ENCODE measurements at regions not wholly inside any gene's neighbourhood (a gene's known extent, or its start where the extent isn't known, plus 50 kb on each side); places are given as distances from the start of the nearest gene placed in this dataset.

DNA sequence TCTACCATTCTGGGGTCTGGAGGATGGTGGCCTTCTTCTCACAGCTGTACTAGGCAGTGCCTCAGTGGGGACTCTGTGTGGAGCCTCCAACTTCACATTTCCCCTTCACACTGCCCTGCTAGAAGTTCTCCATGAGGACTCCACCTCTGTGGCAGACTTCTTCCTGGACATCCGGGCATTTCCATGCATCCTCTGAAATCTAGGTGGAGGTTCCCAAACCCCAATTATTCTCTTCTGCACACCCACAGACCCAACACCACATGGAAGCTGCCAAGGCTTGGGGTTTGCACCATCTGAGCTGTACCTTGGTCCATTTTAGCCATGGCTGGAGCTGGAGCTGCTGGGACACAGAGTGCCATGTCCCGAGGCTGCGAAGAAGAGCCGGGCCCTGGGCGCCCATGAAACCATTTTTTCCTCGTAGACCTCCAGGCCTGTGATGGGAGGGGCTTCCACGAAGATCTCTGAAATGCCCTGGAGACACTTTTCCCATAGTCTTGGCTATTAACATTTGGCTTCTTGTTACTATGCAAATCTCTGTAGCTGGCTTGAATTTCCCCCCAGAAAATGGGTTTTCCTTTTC lies 170.5 kb downstream of the FOXD2 start:
- H3K9me3 ChIP-seq = peaks cover 0 to 38% (median 24%) of the 10 kb centered on the region in 8 donors
- H3K27me3 ChIP-seq (replicated peaks in 1 of 7) = no peaks in the 10 kb centered on the region
- TF ChIP-seq, protein P1, sequence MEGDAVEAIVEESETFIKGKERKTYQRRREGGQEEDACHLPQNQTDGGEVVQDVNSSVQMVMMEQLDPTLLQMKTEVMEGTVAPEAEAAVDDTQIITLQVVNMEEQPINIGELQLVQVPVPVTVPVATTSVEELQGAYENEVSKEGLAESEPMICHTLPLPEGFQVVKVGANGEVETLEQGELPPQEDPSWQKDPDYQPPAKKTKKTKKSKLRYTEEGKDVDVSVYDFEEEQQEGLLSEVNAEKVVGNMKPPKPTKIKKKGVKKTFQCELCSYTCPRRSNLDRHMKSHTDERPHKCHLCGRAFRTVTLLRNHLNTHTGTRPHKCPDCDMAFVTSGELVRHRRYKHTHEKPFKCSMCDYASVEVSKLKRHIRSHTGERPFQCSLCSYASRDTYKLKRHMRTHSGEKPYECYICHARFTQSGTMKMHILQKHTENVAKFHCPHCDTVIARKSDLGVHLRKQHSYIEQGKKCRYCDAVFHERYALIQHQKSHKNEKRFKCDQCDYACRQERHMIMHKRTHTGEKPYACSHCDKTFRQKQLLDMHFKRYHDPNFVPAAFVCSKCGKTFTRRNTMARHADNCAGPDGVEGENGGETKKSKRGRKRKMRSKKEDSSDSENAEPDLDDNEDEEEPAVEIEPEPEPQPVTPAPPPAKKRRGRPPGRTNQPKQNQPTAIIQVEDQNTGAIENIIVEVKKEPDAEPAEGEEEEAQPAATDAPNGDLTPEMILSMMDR (IDR thresholded peaks at IDR 0.05 in 8 of 11, conservative IDR thresholded peaks at IDR 0.05 in 3 of 11) = no peak
- TF ChIP-seq POLR2A (IDR thresholded peaks at IDR 0.05) (no peak), POLR2AphosphoS5 (IDR thresholded peaks at IDR 0.05) (no peak)
- no peak overlapping the region for H3K4me3 ChIP-seq
- no peaks in the 10 kb centered on the region for H3K4me1 ChIP-seq
- no peaks in the 10 kb centered on the region for H3K36me3 ChIP-seq
- no peak overlapping the region for H3K27ac ChIP-seq
- intact Hi-C loops (cut with DNase I; ENCODE audit: low total_unique reads) = no loop called here
- no peak for DNase-seq
- 87 to 94% (median 91%) methylated on average over 7 of the region's 7 CpGs for WGBS, 5 donors

DNA sequence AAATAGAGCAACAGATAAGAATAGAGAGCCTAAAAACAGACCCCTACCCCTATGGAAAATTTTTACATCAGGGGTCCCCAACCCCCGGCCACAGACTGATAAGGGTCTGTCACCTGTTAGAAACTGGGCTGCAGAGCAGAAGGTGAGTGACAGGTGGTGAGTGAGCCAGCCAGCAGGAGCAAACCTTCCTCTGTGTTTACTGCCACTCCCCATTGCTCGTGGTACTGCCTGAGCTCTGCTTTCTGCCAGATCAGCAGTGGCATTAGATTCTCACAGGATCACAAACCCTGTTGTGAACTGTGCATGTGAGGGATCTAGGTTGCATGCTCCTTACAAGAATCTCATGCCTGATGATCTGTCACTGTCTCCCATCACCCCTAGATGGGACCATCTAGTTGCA lies 174.1 kb downstream of the FOXD2 start:
- intact Hi-C loops (cut with DNase I; ENCODE audit: low total_unique reads) = no loop called here
- no peaks in the 10 kb centered on the region for H3K27me3 ChIP-seq (replicated peaks in 1 of 7)
- WGBS, 5 donors = 65 to 70% (median 67%) methylated on average over 2 of the region's 2 CpGs
- peaks cover 0 to 17% (median 11%) of the 10 kb centered on the region in 8 donors for H3K9me3 ChIP-seq
- no peak for TF ChIP-seq POLR2AphosphoS5 (IDR thresholded peaks at IDR 0.05)
- TF ChIP-seq POLR2A (IDR thresholded peaks at IDR 0.05) = no peak
- TF ChIP-seq, protein P1 (IDR thresholded peaks at IDR 0.05 in 8 of 11, conservative IDR thresholded peaks at IDR 0.05 in 3 of 11) = no peak
- no peaks in the 10 kb centered on the region for H3K4me1 ChIP-seq
- H3K36me3 ChIP-seq = no peaks in the 10 kb centered on the region
- no peak overlapping the region for H3K27ac ChIP-seq
- DNase-seq = no peak
- no peak overlapping the region for H3K4me3 ChIP-seq

GRCh38 chr1:47612819-47613218 lies 175.0 kb downstream of the FOXD2 start:
- H3K4me1 ChIP-seq = no peaks in the 10 kb centered on the region
- TF ChIP-seq, protein P1 (IDR thresholded peaks at IDR 0.05 in 8 of 11, conservative IDR thresholded peaks at IDR 0.05 in 3 of 11) = no peak
- no peak for TF ChIP-seq POLR2AphosphoS5 (IDR thresholded peaks at IDR 0.05)
- no peak for TF ChIP-seq POLR2A (IDR thresholded peaks at IDR 0.05)
- peaks cover 0 to 11% (median 9%) of the 10 kb centered on the region in 8 donors for H3K9me3 ChIP-seq
- intact Hi-C loops (cut with DNase I; ENCODE audit: low total_unique reads) = no loop called here
- H3K27me3 ChIP-seq (replicated peaks in 1 of 7) = no peaks in the 10 kb centered on the region
- H3K4me3 ChIP-seq = no peak overlapping the region
- no peak for DNase-seq
- H3K27ac ChIP-seq = no peak overlapping the region
- no peaks in the 10 kb centered on the region for H3K36me3 ChIP-seq
- 86 to 98% (median 96%) methylated on average over 1 of the region's 1 CpG for WGBS, 5 donors

GRCh38 chr1:47616036-47616435 lies 178.2 kb downstream of the FOXD2 start:
- Histone ChIP-seq H3K36me3 (no peaks in the 10 kb centered on the region), H3K9me3 (no peaks in the 10 kb centered on the region), H3K27me3 (replicated peaks in 1 of 7) (no peaks in the 10 kb centered on the region), H3K27ac (no peak overlapping the region), H3K4me1 (no peaks in the 10 kb centered on the region), H3K4me3 (no peak overlapping the region)
- WGBS, 5 donors = 79 to 100% (median 95%) methylated on average over 2 to 3 of the region's 3 CpGs
- TF ChIP-seq POLR2AphosphoS5 (IDR thresholded peaks at IDR 0.05) (no peak), POLR2A (IDR thresholded peaks at IDR 0.05) (no peak)
- TF ChIP-seq, protein P1 (IDR thresholded peaks at IDR 0.05 in 8 of 11, conservative IDR thresholded peaks at IDR 0.05 in 3 of 11) = no peak
- intact Hi-C loops (cut with DNase I; ENCODE audit: low total_unique reads) = no loop called here
- no peak for DNase-seq
